H1 (cell line): ENCODE measurements at regions not wholly inside any gene's neighbourhood (a gene's known extent, or its start where the extent isn't known, plus 50 kb on each side); places are given as distances from the start of the nearest gene placed in this dataset.
"Not testable (repeated sequence)": the region's sequence is repeated elsewhere in the genome, so short reads cannot be mapped to it uniquely, and the experiment has no call there.

Experiments used
- CTCF ChIA-PET: fragments of 300-600 bp; sonication (Branson Sonifier 250); formaldehyde crosslinking; loops from one replicate; lab custom pipeline; 2021; ENCODE audit not compliant: partially characterized antibody; lab: Charles Lee
- POLR2A ChIA-PET: fragments of 300-600 bp; sonication (Branson Sonifier 250); formaldehyde crosslinking; loops from one replicate; lab custom pipeline; 2021; ENCODE audit warnings: inconsistent platforms; ENCODE audit not compliant: partially characterized antibody; lab: Charles Lee
- DNase-seq, 2 experiments: peaks; one replicate each; pipeline versions ENCODE4 v3.0.0 to v3.0.0-alpha.2; 2010 to 2022; ENCODE audit warnings: low spot score in 2 of 2, low read depth in 1 of 2, mixed read lengths in 1 of 2
- FAIRE-seq: peaks from 2 replicates; lab custom pipeline; 2011; peaks lifted over from hg19 to GRCh38; lab: Jason Lieb, UNC
- H2AFZ ChIP-seq: 2 replicates; pipeline ENCODE4 v1.8.1; 2012; ENCODE audit warnings: low read length, inconsistent platforms
- H2AK5ac ChIP-seq: 2 replicates; pipeline ENCODE4 v1.6.1; 2013; ENCODE audit warnings: low read depth, low read length
- H2BK120ac ChIP-seq: replicated peaks from 2 replicates; pipeline ENCODE3; 2013; ENCODE audit warnings: low read depth, low read length, inconsistent platforms
- H2BK12ac ChIP-seq: 2 replicates; pipeline ENCODE4 v1.6.1; 2013; ENCODE audit warnings: low read depth, low read length
- H2BK15ac ChIP-seq: 2 replicates; pipeline ENCODE4 v1.6.1; 2013; ENCODE audit warnings: low read length
- H2BK20ac ChIP-seq: 2 replicates; pipeline ENCODE4 v1.6.1; 2013; ENCODE audit warnings: low read length
- H2BK5ac ChIP-seq: 2 replicates; pipeline ENCODE4 v1.6.1; 2013; ENCODE audit warnings: low read depth, low read length
- H3K14ac ChIP-seq: 2 replicates; pipeline ENCODE4 v1.6.1; 2013; ENCODE audit warnings: inconsistent platforms; ENCODE audit not compliant: insufficient read length
- H3K18ac ChIP-seq: 2 replicates; pipeline ENCODE4 v1.6.1; 2013; ENCODE audit warnings: low read length; ENCODE audit errors: extremely low read depth
- H3K23ac ChIP-seq: 2 replicates; pipeline ENCODE4 v1.6.1; 2013; ENCODE audit warnings: inconsistent platforms; ENCODE audit not compliant: insufficient read length
- H3K23me2 ChIP-seq: 2 replicates; pipeline ENCODE4 v1.6.1; 2013; ENCODE audit warnings: low read depth, low read length
- H3K27ac ChIP-seq: 2 replicates; pipeline ENCODE4 v1.6.1; 2011; ENCODE audit warnings: low read depth, low read length, inconsistent platforms
- H3K27me3 ChIP-seq, 4 experiments: replicated peaks in 1 of 4; 1 replicate in 1 of 4; 2 replicates in 3 of 4; pipeline versions ENCODE4 v1.6.1 to v1.8.1; 2011 to 2013; ENCODE audit warnings: low read length in 3 of 4, mild to moderate bottlenecking in 3 of 4, inconsistent platforms in 2 of 4, mixed read lengths in 2 of 4, moderate library complexity in 1 of 4; ENCODE audit not compliant: control insufficient read depth in 3 of 4, insufficient read depth in 3 of 4; ENCODE audit errors: extremely low read depth in 1 of 4
- H3K36me3 ChIP-seq, 4 experiments: 2 replicates each; pipeline versions ENCODE4 v1.6.1 to v1.8.1; 2011 to 2013; ENCODE audit warnings: mild to moderate bottlenecking in 4 of 4, low read length in 3 of 4, moderate library complexity in 2 of 4, control low read depth in 1 of 4, inconsistent platforms in 1 of 4; ENCODE audit not compliant: insufficient read depth in 4 of 4, control insufficient read depth in 2 of 4
- H3K4ac ChIP-seq: replicated peaks from 2 replicates; pipeline ENCODE3; 2013; ENCODE audit warnings: low read length, low read depth, mixed read lengths, inconsistent platforms; ENCODE audit not compliant: insufficient read length
- H3K4me1 ChIP-seq, 4 experiments: replicated peaks in 1 of 4; 1 replicate in 1 of 4; 2 replicates in 3 of 4; pipeline versions ENCODE4 v1.6.1 to v1.8.1; 2011 to 2013; ENCODE audit warnings: low read length in 3 of 4, inconsistent platforms in 2 of 4, mixed read lengths in 1 of 4; ENCODE audit not compliant: insufficient read depth in 4 of 4, control insufficient read depth in 3 of 4
- H3K4me2 ChIP-seq, 2 experiments: 2 replicates each; pipeline versions ENCODE4 v1.6.1 to v1.8.1; 2011 to 2013; ENCODE audit warnings: low read depth in 2 of 2, low read length in 2 of 2, control low read depth in 1 of 2, inconsistent platforms in 1 of 2, mild to moderate bottlenecking in 1 of 2; ENCODE audit not compliant: insufficient read depth in 1 of 2
- H3K4me3 ChIP-seq, 4 experiments: fragments of 200-600, 300-600 bp in 1 of 4; sonication (generic), shearing (Covaris generic), sonication (Bioruptor Twin) in 1 of 4; 2 replicates each; pipeline versions ENCODE4 v1.5.1 to v1.8.1; 2011 to 2016; ENCODE audit warnings: low read length in 4 of 4, low read depth in 3 of 4, control low read depth in 2 of 4, inconsistent platforms in 2 of 4, mild to moderate bottlenecking in 2 of 4, mixed read lengths in 1 of 4, moderate library complexity in 1 of 4; ENCODE audit not compliant: insufficient read depth in 2 of 4; ENCODE audit errors: extremely low read depth in 1 of 4
- H3K56ac ChIP-seq: replicated peaks from 2 replicates; pipeline ENCODE3; 2013; ENCODE audit warnings: low read depth, mild to moderate bottlenecking, mixed read lengths, low read length, inconsistent platforms; ENCODE audit not compliant: insufficient read length
- H3K79me1 ChIP-seq: 2 replicates; pipeline ENCODE4 v1.6.1; 2013; ENCODE audit warnings: low read depth, low read length, control low read depth
- H3K79me2 ChIP-seq, 2 experiments: 2 replicates each; pipeline versions ENCODE4 v1.6.1 to v1.8.1; 2012 to 2013; ENCODE audit warnings: low read length in 2 of 2, mild to moderate bottlenecking in 2 of 2, inconsistent platforms in 1 of 2; ENCODE audit not compliant: insufficient read depth in 2 of 2, control insufficient read depth in 1 of 2
- H3K9ac ChIP-seq, 4 experiments: replicated peaks in 1 of 4; 1 replicate in 1 of 4; 2 replicates in 3 of 4; pipeline versions ENCODE4 v1.6.1 to v1.8.1; 2011 to 2013; ENCODE audit warnings: low read depth in 3 of 4, low read length in 3 of 4, control low read depth in 2 of 4, mild to moderate bottlenecking in 2 of 4, moderate library complexity in 2 of 4, inconsistent platforms in 1 of 4; ENCODE audit errors: extremely low read depth in 1 of 4
- H3K9me3 ChIP-seq, 2 experiments: 2 replicates each; pipeline versions ENCODE4 v1.6.1 to v1.8.1; 2012 to 2013; ENCODE audit warnings: mild to moderate bottlenecking in 2 of 2, moderate library complexity in 2 of 2, control low read depth in 1 of 2, inconsistent platforms in 1 of 2, low read depth in 1 of 2, low read length in 1 of 2, mixed read lengths in 1 of 2; ENCODE audit not compliant: insufficient read depth in 2 of 2
- H4K20me1 ChIP-seq, 2 experiments: replicated peaks in 1 of 2; 2 replicates each; pipeline versions ENCODE3 to v1.8.1; 2011 to 2013; ENCODE audit warnings: inconsistent platforms in 2 of 2, low read length in 2 of 2, mild to moderate bottlenecking in 1 of 2; ENCODE audit not compliant: insufficient read depth in 2 of 2, control insufficient read depth in 1 of 2
- H4K5ac ChIP-seq: 2 replicates; pipeline ENCODE4 v1.6.1; 2013; ENCODE audit warnings: low read length, low read depth, mixed read lengths, inconsistent platforms; ENCODE audit not compliant: insufficient read length
- H4K8ac ChIP-seq: 2 replicates; pipeline ENCODE4 v1.8.0; 2013; ENCODE audit warnings: mild to moderate bottlenecking, moderate library complexity, low read length, inconsistent platforms; ENCODE audit not compliant: insufficient read depth; ENCODE audit errors: extremely low read depth
- H4K91ac ChIP-seq: replicated peaks from 2 replicates; pipeline ENCODE3; 2013; ENCODE audit warnings: low read length, mixed read lengths, inconsistent platforms; ENCODE audit not compliant: insufficient read length
- WGBS, 2 experiments: shearing (Covaris generic) in 1 of 2; methylation state at CpG; one replicate each; pipeline versions ENCODE4 v1.1.6 to v1.1.7; 2013 to 2015; ENCODE audit warnings: low lambda C conversion rate in 2 of 2, mixed read lengths in 2 of 2, inconsistent platforms in 1 of 2, low coverage in 1 of 2, missing lambda C conversion rate in 1 of 2; ENCODE audit not compliant: insufficient replicate concordance in 2 of 2, insufficient coverage in 1 of 2, insufficient read length in 1 of 2; ENCODE audit errors: extremely low coverage in 1 of 2, missing lambda C conversion rate in 1 of 2; 5-methylcytosine and 5-hydroxymethylcytosine counted together

DNA sequence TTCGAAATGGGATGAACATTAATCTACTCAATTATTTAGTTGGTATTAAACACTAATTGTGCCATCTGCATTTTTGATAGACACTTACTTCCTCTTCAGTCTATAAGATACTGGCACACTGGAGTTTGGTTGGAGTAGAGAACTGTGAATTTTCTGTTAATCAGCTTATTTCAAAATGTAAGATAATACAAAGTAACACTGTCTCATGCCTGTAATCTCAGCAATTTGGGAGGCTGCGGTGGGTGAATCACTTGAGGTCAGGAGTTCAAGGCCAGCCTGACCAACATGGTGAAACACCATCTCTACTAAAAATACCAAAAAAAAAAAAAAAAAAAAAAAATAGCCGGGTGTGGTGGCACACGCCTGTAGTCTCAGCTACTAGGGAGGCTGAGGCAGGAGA is 440.2 kb upstream of the NUDT12 start:
- POLR2A ChIA-PET, result not testable (repeated sequence)

More for the DNA sequence above, 440.2 kb upstream of the NUDT12 start:
- not testable (repeated sequence) for H3K4me2 ChIP-seq, H2BK15ac ChIP-seq, H2BK12ac ChIP-seq, H3K79me2 ChIP-seq, H3K18ac ChIP-seq, DNase-seq, H4K8ac ChIP-seq, H3K56ac ChIP-seq, H3K23me2 ChIP-seq, H3K4me3 ChIP-seq, H2BK20ac ChIP-seq, H3K27me3 ChIP-seq, H2AFZ ChIP-seq, H4K20me1 ChIP-seq, H3K23ac ChIP-seq, H2BK120ac ChIP-seq, H3K36me3 ChIP-seq, H2AK5ac ChIP-seq, H4K91ac ChIP-seq, H3K9ac ChIP-seq, H3K27ac ChIP-seq, H3K79me1 ChIP-seq, H3K4ac ChIP-seq, FAIRE-seq, H4K5ac ChIP-seq, H3K9me3 ChIP-seq, H3K14ac ChIP-seq, H3K4me1 ChIP-seq, H2BK5ac ChIP-seq
- WGBS, 2 experiments, result 89% methylated on average over 2 of the region's 4 CpGs; no CpG with 5 or more reads in 1 of the 2 experiments
- CTCF ChIA-PET, result interaction anchor here (0.6 to 2.2 kb wide), 3 partner anchors 10 to 1552 kb away, joined by 3 to 5 read pairs (median 3); no protein-coding TSS in a partner anchor
